Left kidney (tissue), 1 donor: ENCODE measurements at regions not wholly inside any gene's neighbourhood (a gene's known extent, or its start where the extent isn't known, plus 50 kb on each side); places are given as distances from the start of the nearest gene placed in this dataset.

Experiments
- DNase-seq: peaks from one replicate; pipeline ENCODE4 v3.0.0-alpha.2; 2013

DNA sequence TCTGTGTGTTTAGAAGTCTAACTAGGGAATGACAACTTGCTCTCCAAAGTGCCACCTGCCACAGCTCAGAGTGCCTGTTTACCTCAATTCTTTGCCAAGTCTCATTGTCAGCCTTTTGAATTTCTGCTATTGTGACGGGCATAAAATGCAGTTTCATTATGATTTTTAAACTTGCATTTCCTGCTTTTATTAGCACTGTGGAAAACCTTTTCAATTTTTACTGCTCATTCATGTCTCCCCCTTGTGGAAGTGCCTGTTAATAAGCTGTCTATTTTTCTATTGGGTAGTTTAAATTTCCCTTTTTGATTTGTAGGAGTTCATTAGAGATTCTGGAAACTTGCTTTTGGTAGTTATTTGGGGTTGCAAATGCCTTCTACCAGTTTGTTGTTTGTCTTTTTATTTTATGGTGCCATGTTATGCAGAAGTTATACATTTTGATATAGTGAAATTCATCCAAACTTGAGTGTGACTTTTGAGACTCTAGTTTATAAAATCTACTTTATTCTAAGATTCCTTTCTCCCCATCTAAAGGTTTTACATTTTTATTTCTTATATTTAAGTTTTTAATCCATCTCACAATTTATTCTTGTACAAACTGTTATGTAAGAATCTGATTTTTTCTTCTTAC, 53.9 kb upstream of the FRMD4B start:
- no peak for DNase-seq

DNA sequence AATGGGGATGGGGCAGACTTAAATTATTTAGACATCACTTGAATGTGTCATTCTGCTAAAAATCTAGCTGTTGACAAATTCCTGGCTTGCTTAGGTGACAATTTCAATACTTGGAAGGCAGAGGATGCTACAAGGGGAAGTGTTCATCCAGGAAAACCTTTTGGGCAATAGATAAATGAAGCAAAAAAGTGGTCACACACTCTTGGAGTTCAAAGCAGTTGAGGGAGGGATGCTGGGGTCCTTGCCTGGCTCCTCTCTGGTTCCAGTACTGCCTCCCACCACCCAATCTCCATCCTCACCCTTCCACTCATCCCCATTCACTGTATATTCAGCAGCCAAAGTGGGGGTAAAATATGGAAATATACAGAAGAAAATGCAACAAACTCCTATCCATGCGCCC, 52.6 kb upstream of the FRMD4B start:
- no peak for DNase-seq

DNA sequence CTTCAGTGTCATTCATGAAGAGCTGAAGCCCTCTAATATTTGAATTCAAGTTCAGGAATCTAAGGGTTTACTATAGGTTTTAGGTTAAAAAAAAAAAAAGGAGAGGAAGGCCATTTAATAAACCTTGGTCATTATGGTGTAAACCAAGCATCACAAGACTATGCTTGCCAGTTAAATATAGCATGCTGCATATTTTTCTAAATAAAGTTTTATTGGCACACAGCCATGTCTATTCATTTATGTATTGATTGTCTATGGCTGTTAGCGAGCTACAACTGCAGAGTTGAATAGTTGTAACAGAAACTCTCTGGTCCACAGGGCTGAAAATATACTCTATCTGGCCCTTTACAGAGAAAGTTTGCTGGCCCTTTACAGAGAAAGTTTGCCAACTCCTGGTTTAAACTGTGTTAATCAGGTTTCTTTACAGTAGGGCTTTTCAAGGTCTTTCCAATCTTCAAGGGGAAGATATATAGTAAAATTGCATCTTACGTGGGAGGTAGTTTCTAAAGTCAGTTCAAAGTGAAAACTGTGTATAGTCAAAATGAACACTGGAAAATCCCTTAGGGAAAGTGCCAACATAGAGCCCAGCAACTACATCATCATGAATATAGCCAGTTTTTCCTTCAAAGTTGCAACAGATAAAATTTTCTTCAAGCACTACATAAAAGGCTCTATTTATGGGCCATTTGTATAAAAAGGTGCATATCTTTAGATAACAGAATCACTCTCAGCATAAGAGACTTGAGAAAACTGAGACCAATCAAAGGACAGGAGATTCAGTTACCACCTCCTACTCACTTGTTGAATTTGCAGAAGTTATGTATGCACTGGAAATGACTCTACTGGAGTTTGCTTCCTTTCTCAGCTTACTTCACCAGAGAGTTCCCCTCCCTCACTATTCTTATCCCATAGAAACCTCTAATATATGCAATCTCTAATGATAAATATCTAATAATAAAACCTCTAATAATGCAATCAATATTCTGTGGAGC, 49.7 kb upstream of the FRMD4B start:
- DNase-seq, result no peak
